PFSK-1 (cell line): ENCODE measurements at regions not wholly inside any gene's neighbourhood (a gene's known extent, or its start where the extent isn't known, plus 50 kb on each side); places are given as distances from the start of the nearest gene placed in this dataset.

Experiments used
- POLR2AphosphoS5 ChIP-seq: IDR thresholded peaks from 2 replicates; pipeline ENCODE4 v1.6.1; 2012; ENCODE audit warnings: low read depth, mild to moderate bottlenecking, control low read depth, low read length, moderate library complexity
- TAF1 ChIP-seq: IDR thresholded peaks from 2 replicates; pipeline ENCODE4 v1.6.1; 2012; ENCODE audit warnings: low read length, control low read depth, borderline replicate concordance; ENCODE audit not compliant: insufficient read depth
- TF ChIP-seq, protein P1 (sequence below), 2 experiments: IDR thresholded peaks; 2 replicates each; pipeline versions ENCODE4 v1.6.1 to v1.8.0; 2011 to 2012; ENCODE audit warnings: low read depth in 2 of 2, low read length in 2 of 2, control low read depth in 1 of 2, inconsistent platforms in 1 of 2, mild to moderate bottlenecking in 1 of 2, moderate library complexity in 1 of 2; ENCODE audit not compliant: insufficient read depth in 1 of 2

DNA sequence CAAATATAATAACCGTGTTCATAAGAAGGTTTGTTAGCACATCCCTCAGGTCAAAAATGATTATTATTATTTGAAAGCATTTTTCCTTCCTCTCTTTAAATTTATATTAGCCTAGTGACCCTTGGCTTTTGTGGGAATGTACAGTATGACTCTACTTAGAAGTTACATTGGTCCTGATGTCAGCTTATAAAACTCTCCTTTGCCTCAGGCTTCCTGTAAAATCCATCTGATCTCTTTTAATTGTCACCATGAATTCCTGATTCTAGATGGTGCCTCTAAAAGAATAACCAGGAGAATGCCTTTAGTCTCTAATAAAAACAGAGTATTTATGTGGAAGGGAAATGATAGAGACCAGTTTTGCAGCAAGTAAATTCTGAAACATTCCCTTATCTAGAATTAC, 1134.4 kb downstream of the XPNPEP1 start:
- no peak for TF ChIP-seq POLR2AphosphoS5
- TF ChIP-seq, protein P1, sequence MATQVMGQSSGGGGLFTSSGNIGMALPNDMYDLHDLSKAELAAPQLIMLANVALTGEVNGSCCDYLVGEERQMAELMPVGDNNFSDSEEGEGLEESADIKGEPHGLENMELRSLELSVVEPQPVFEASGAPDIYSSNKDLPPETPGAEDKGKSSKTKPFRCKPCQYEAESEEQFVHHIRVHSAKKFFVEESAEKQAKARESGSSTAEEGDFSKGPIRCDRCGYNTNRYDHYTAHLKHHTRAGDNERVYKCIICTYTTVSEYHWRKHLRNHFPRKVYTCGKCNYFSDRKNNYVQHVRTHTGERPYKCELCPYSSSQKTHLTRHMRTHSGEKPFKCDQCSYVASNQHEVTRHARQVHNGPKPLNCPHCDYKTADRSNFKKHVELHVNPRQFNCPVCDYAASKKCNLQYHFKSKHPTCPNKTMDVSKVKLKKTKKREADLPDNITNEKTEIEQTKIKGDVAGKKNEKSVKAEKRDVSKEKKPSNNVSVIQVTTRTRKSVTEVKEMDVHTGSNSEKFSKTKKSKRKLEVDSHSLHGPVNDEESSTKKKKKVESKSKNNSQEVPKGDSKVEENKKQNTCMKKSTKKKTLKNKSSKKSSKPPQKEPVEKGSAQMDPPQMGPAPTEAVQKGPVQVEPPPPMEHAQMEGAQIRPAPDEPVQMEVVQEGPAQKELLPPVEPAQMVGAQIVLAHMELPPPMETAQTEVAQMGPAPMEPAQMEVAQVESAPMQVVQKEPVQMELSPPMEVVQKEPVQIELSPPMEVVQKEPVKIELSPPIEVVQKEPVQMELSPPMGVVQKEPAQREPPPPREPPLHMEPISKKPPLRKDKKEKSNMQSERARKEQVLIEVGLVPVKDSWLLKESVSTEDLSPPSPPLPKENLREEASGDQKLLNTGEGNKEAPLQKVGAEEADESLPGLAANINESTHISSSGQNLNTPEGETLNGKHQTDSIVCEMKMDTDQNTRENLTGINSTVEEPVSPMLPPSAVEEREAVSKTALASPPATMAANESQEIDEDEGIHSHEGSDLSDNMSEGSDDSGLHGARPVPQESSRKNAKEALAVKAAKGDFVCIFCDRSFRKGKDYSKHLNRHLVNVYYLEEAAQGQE (IDR thresholded peaks at IDR 0.05; ENCODE audit: insufficient read depth in 1 of 2, low read depth in 2 of 2, low read length in 2 of 2) = no peak
- no peak for TF ChIP-seq TAF1
